Eye (tissue), 1 donor: ENCODE measurements at regions not wholly inside any gene's neighbourhood (a gene's known extent, or its start where the extent isn't known, plus 50 kb on each side); places are given as distances from the start of the nearest gene placed in this dataset.
"Not testable (repeated sequence)": the region's sequence is repeated elsewhere in the genome, so short reads cannot be mapped to it uniquely, and the experiment has no call there.

Experiments
- DNase-seq: peaks from one replicate; pipeline ENCODE4 v3.0.0-alpha.2; 2015

GRCh38 chr13:48808683-48809082 lies 155.0 kb downstream of the CYSLTR2 start:
- no peak for DNase-seq

DNA sequence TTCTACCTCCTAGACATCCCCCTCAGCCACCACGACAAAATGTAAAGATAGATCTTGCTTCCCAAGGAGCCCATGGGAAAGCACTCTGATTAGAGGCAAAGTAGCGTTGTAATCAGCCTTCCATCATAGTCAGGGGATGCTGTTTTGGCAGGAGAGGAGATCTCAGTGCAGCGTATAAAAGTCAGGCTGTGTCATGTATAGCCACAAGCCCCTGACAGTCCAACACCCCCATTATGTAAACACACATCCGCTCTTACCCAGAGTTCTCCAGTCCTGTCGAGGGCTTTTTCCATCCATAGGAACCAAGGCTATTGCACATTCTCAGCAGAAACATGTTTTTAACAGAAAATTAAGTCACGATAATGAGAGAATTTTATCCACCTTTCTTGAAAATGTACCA lies 156.3 kb downstream of the CYSLTR2 start:
- no peak for DNase-seq

DNA sequence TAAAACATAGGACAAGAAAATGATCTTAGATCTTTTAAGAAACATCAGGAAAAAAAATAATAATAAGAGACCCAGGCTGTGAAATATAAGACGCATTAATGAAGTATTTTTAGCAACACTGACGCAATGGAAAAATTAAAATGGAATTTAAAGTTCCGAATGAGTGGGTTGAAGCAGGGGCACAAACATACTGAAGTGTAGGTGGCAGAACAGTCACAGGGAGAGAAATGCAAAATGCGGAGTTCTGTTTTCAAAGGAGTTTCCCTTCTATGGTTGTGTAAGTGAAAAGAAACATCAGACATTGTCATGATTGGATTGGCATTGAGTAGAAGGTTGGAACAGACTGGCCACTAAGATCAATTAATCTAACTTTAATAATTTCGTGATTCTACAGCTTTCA lies 159.8 kb downstream of the CYSLTR2 start:
- DNase-seq = no peak

GRCh38 chr13:48816700-48817099 lies 159.0 kb upstream of the FNDC3A start:
- no peak for DNase-seq

GRCh38 chr13:48817166-48817802 lies 158.4 kb upstream of the FNDC3A start:
- no peak for DNase-seq

- no peak for DNase-seq
Measured at GRCh38 chr13:48818495-48819356, 157.0 kb upstream of the FNDC3A start.

- DNase-seq = no peak
Measured at GRCh38 chr13:48819376-48819775, 156.3 kb upstream of the FNDC3A start.

GRCh38 chr13:48819899-48820298 lies 155.8 kb upstream of the FNDC3A start:
- DNase-seq = no peak

DNA sequence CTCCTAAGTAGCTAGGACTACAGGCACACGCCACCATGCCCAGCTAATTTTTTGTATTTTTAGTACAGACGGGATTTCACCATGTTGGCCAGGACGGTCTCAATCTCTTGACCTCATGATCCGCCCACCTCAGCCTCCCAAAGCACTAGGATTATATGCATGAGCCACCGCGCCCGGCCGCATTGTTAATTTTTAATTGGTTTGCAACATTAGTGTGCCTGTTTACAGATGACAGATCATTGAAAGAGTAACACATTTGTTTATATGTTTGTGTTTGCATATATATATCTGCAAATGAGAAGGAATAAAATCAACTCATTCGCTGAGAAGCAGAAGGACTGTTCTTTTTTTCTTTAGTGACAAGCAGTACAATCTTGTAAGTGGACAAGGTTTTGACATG lies 152.2 kb upstream of the FNDC3A start:
- DNase-seq = not testable (repeated sequence)

DNA sequence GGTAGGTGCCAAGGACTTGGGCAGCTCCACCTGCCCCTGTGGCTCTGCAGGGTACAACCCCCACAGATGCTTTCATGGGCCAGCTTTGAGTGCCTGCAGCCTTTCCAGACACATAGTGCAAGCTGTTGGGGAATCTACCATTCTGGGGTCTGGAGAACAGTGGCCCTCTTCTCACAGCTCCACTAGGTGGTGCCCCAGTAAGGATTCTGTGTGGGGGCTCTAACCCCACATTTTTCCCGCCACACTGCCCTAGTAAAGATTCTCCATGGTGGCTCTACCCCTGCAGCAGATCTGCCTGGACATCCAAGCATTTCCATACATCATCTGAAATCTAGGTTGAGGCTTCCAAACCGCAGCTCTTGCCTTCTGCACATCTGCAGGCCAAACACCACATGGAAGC lies 149.7 kb upstream of the FNDC3A start:
- DNase-seq = no peak

- not testable (repeated sequence) for DNase-seq
Measured at GRCh38 chr13:48826922-48827454, 148.7 kb upstream of the FNDC3A start.

GRCh38 chr13:48827709-48828108 lies 148.0 kb upstream of the FNDC3A start:
- DNase-seq = no peak

DNA sequence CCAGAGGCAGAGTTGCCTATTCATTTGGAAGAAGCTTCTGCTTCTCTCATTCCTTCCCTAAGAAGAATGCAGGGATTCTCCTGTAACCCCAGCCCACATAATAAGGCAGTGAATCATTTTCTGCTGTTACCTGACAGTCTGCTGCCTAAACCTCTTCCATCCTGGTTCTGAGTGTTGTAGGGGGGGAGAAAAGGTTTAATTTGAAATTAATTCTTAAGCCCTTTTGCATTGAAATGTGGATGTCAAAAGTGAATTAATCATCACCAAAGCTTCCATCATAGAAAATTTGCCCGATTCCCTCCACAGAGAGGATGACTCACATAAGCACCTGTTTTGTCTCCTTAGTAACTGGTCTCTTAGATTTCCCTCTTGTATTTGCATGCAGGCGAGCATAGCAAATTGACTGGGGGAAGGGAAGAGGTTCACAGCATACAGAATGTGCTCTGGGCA lies 146.7 kb upstream of the FNDC3A start:
- DNase-seq = no peak

GRCh38 chr13:48829536-48829935 lies 146.2 kb upstream of the FNDC3A start:
- no peak for DNase-seq

DNA sequence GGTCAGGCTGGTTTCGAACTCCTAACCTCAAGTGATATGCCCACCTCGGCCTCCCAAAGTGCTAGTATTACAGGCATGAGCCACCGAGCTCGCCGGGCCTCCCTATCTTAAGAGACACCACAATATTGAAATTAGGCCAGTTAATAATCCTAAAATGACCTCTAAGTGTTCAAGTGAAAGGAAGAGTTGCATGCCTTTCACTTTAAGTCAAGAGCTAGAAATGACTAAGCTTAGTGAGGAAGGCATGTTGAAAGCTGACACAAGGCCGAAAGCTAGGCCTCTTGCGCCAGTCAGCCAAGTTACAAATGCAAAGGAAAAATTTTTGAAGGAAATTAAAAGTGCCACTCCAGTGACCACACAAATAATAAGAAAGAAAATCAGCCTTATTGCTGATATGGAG lies 144.5 kb upstream of the FNDC3A start:
- no peak for DNase-seq

- DNase-seq = no peak
Measured at GRCh38 chr13:48833412-48833811, 142.3 kb upstream of the FNDC3A start.

DNA sequence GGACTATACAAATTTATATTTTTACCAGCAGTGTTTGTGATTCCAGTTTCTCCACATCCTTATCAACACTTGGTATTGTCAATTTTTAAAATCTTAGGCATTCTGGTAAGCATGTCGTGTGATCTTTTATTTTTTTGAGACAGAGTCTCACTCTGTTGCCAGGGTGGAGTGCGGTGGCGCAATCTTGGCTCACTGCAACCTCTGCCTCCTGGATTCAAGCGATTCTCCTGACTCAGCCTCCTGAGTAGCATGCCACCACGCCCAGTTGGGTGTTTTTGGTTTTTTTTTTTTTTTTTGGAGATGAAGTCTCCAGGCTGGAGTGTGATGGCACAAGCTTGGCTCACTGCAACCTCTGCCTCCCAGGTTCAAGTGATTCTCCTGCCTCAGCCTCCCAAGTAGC lies 140.4 kb upstream of the FNDC3A start:
- not testable (repeated sequence) for DNase-seq

DNA sequence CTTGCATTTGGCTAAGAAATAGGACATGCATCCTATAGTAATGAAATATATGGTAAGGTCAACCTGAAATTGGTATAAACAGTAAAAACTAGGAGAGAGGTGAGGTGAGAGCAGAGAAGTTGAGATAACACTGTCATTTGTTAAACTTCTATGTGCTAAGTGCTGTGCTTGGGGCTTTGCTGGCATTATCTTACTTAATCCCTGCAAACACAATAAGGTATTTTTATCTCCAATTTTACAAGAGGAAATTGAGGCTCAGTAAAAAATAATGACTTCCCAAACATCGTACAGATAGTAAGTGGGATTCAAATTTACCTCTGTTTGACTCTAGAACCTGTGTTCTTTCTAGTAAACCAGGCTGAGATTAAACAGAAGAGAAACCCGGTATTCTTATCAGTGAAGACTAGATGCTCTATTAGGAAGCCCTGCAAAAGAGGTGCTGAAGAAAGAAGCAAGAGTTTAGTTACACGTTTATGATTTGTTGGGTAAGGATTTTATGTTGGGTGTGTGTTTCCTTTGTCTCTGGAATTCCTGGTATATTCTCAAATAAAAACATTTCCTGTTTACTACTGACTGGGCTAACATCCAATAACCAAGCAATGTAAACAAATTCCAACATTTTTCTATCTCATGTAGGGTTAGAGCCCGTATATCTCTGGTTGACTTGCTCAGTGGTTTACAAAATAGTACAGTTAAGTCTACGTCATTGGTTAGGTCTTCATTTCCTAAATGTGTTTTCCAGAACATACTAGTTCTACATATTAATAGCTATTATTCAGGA lies 137.3 kb upstream of the FNDC3A start:
- DNase-seq = no peak

DNA sequence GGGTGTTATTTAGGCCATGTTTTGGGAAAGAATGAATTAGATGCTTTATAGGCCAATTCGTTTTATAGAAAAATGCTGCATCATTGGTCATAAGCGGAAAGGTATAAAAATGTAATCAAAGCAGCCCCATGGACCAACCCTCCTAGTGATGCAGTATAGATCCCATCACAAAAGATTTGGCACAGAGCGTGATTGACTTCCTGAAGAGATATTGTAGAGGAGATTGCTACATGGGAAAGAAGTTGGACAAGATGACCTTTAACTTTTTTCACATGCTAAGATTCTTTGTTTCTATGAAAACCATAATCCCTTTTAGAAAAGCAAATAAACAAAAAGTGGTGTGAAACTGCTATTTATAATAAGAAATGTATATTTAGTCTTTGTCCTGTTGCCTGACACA lies 136.5 kb upstream of the FNDC3A start:
- DNase-seq = no peak

GRCh38 chr13:48840366-48840765 lies 135.3 kb upstream of the FNDC3A start:
- DNase-seq = no peak

GRCh38 chr13:48842316-48842715 lies 133.4 kb upstream of the FNDC3A start:
- no peak for DNase-seq

- DNase-seq = no peak
Measured at GRCh38 chr13:48843630-48844380, 131.9 kb upstream of the FNDC3A start.

DNA sequence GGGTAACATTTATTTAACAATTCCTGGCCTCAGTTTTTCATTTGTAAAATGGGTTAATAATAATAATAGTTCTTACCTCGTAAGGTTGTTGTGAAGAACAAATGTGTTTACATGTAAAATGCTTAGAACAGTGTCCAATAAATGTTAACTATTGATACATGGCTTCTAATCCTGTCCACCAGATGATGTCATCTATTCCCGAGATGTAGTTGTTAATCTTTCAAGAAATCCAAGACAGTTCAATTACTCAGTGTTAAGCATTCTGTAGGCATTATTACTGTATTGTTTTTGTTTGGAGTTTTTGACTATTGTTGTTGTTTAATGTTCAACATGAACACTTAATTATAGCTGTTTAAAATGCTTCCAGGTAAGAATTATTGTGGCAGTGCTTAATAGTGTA lies 131.0 kb upstream of the FNDC3A start:
- no peak for DNase-seq
